Ascending aorta (tissue), 2 donors: ENCODE measurements at regions not wholly inside any gene's neighbourhood (a gene's known extent, or its start where the extent isn't known, plus 50 kb on each side); places are given as distances from the start of the nearest gene placed in this dataset.

ENCODE experiments used
- DNase-seq, 2 donors: peaks; one replicate each; pipeline ENCODE4 v3.0.0-alpha.2; 2019; ENCODE audit warnings: low spot score in 2 of 2
- H3K27ac ChIP-seq, 2 donors: fragments of 200-600 bp; sonication (generic); one replicate each; pipeline ENCODE4 v1.5.1; 2016 to 2017; ENCODE audit warnings: mild to moderate bottlenecking in 1 of 2
- H3K27me3 ChIP-seq: fragments of 200-600 bp; sonication (generic); one replicate; pipeline ENCODE4 v1.5.1; 2017
- H3K36me3 ChIP-seq, 2 donors: fragments of 200-600 bp; sonication (generic); one replicate each; pipeline ENCODE4 v1.5.1; 2016
- H3K4me1 ChIP-seq, 2 donors: fragments of 200-600 bp; sonication (generic); one replicate each; pipeline ENCODE4 v1.5.1; 2016 to 2017; ENCODE audit warnings: mild to moderate bottlenecking in 1 of 2
- H3K4me3 ChIP-seq, 2 donors: fragments of 200-600 bp; sonication (generic); one replicate each; pipeline ENCODE4 v1.5.1; 2016 to 2017; ENCODE audit warnings: mild to moderate bottlenecking in 1 of 2
- H3K9me3 ChIP-seq, 2 donors: fragments of 200-600 bp; sonication (generic); one replicate each; pipeline ENCODE4 v1.5.1; 2016
- CTCF ChIP-seq, 3 experiments: fragments of 200-600 bp in 2 of 3; fragments of 450-650 bp in 1 of 3; sonication (generic) in 2 of 3; IDR thresholded peaks; one replicate each; pipeline ENCODE4 v1.5.1; 2016 to 2019; ENCODE audit warnings: antibody characterized with exemption in 3 of 3, mild to moderate bottlenecking in 1 of 3, moderate library complexity in 1 of 3
- intact Hi-C: fragments of 100-400 bp; cut with DNase I; formaldehyde crosslinking; loops from one replicate; pipeline ENCODE4 v1.15.1; 2023

GRCh38 chr13:62296812-62297211 is 881.2 kb upstream of the PCDH20 start:
- intact Hi-C loops = no loop called here
- no peak for DNase-seq
- Histone ChIP-seq H3K4me3 (no peak overlapping the region), H3K4me1 (no peaks in the 10 kb centered on the region), H3K27ac (no peak overlapping the region), H3K36me3 (no peaks in the 10 kb centered on the region), H3K9me3 (no peaks in the 10 kb centered on the region), H3K27me3 (no peaks in the 10 kb centered on the region)
- TF ChIP-seq CTCF (IDR thresholded peaks at IDR 0.05) = no peak

GRCh38 chr13:62294244-62294643 is 878.6 kb upstream of the PCDH20 start:
- TF ChIP-seq CTCF (IDR thresholded peaks at IDR 0.05) = no peak
- no peak for DNase-seq

GRCh38 chr13:62292714-62293480 is 877.2 kb upstream of the PCDH20 start:
- intact Hi-C loops = no loop called here
- Histone ChIP-seq H3K27ac (no peak overlapping the region), H3K4me1 (no peaks in the 10 kb centered on the region), H3K4me3 (no peak overlapping the region), H3K9me3 (no peaks in the 10 kb centered on the region), H3K36me3 (no peaks in the 10 kb centered on the region), H3K27me3 (no peaks in the 10 kb centered on the region)
- no peak for TF ChIP-seq CTCF (IDR thresholded peaks at IDR 0.05)
- no peak for DNase-seq

More at GRCh38 chr13:62294244-62294643, 878.6 kb upstream of the PCDH20 start:
- intact Hi-C loops = no loop called here
- Histone ChIP-seq H3K27me3 (no peaks in the 10 kb centered on the region), H3K9me3 (no peaks in the 10 kb centered on the region), H3K4me1 (no peaks in the 10 kb centered on the region), H3K36me3 (no peaks in the 10 kb centered on the region), H3K27ac (no peak overlapping the region), H3K4me3 (no peak overlapping the region)

- Histone ChIP-seq H3K9me3 (no peaks in the 10 kb centered on the region), H3K4me1 (no peaks in the 10 kb centered on the region), H3K4me3 (no peak overlapping the region), H3K27ac (no peak overlapping the region), H3K27me3 (no peaks in the 10 kb centered on the region), H3K36me3 (no peaks in the 10 kb centered on the region)
- no peak for DNase-seq
- intact Hi-C loops = no loop called here
- TF ChIP-seq CTCF (IDR thresholded peaks at IDR 0.05) = no peak
These were observed 874.9 kb upstream of the PCDH20 start for GRCh38 chr13:62290542-62290941.

GRCh38 chr13:62287764-62288163 is 872.1 kb upstream of the PCDH20 start:
- intact Hi-C loops = no loop called here
- Histone ChIP-seq H3K4me1 (no peaks in the 10 kb centered on the region), H3K27me3 (no peaks in the 10 kb centered on the region), H3K36me3 (no peaks in the 10 kb centered on the region), H3K9me3 (no peaks in the 10 kb centered on the region), H3K27ac (no peak overlapping the region), H3K4me3 (no peak overlapping the region)
- no peak for TF ChIP-seq CTCF (IDR thresholded peaks at IDR 0.05)
- no peak for DNase-seq
